Activated effector memory CD4-positive, alpha-beta T cell treated with anti-CD3 and anti-CD28 coated beads, Interleukin-2, amount 50 U/mL, for 16 hours (primary cell): ENCODE measurements at regions not wholly inside any gene's neighbourhood (a gene's known extent, or its start where the extent isn't known, plus 50 kb on each side); places are given as distances from the start of the nearest gene placed in this dataset.
"Not testable (repeated sequence)": the region's sequence is repeated elsewhere in the genome, so short reads cannot be mapped to it uniquely, and the experiment has no call there.

Source experiments
- DNase-seq: peaks from one replicate; pipeline ENCODE4 v3.0.0-alpha.2; 2020

- DNase-seq, result no peak
Measured at GRCh38 chr15:62272290-62272689, 107.2 kb upstream of the C2CD4B start.

- no peak for DNase-seq
Measured at GRCh38 chr15:62275831-62276230, 110.7 kb upstream of the C2CD4B start.

GRCh38 chr15:62277816-62278394, 112.8 kb upstream of the C2CD4B start:
- no peak for DNase-seq

GRCh38 chr15:62278534-62278933, 113.4 kb upstream of the C2CD4B start:
- no peak for DNase-seq

GRCh38 chr15:62279041-62279440, 114.0 kb upstream of the C2CD4B start:
- no peak for DNase-seq

GRCh38 chr15:62280625-62281024, 115.5 kb upstream of the C2CD4B start:
- no peak for DNase-seq

GRCh38 chr15:62281801-62282200, 116.7 kb upstream of the C2CD4B start:
- not testable (repeated sequence) for DNase-seq

GRCh38 chr15:62287066-62287857, 122.2 kb upstream of the C2CD4B start:
- no peak for DNase-seq

GRCh38 chr15:62288361-62289017, 123.4 kb upstream of the C2CD4B start:
- DNase-seq, result no peak

GRCh38 chr15:62291262-62291661, 126.2 kb upstream of the C2CD4B start:
- no peak for DNase-seq

- no peak for DNase-seq
Measured at GRCh38 chr15:62296756-62297507, 131.8 kb upstream of the C2CD4B start.

- DNase-seq, result no peak
Measured at GRCh38 chr15:62297522-62297921, 132.4 kb upstream of the C2CD4B start.

- DNase-seq, result no peak
Measured at GRCh38 chr15:62297933-62298332, 132.8 kb upstream of the C2CD4B start.

- DNase-seq, result no peak
Measured at GRCh38 chr15:62298811-62299210, 133.7 kb upstream of the C2CD4B start.

GRCh38 chr15:62299541-62299940, 134.5 kb upstream of the C2CD4B start:
- no peak for DNase-seq

- DNase-seq, result no peak
Measured at GRCh38 chr15:62301993-62302675, 137.0 kb upstream of the C2CD4B start.

- no peak for DNase-seq
Measured at GRCh38 chr15:62306851-62307504, 141.9 kb upstream of the C2CD4B start.

GRCh38 chr15:62307551-62307950, 142.5 kb upstream of the C2CD4B start:
- DNase-seq, result no peak

GRCh38 chr15:62316413-62317060, 151.5 kb upstream of the C2CD4B start:
- no peak for DNase-seq

- no peak for DNase-seq
Measured at GRCh38 chr15:62320259-62320658, 155.2 kb upstream of the C2CD4B start.

- DNase-seq, result no peak
Measured at GRCh38 chr15:62323353-62323890, 158.3 kb upstream of the C2CD4B start.
